Brain microvascular endothelial cell (primary cell): ENCODE measurements at regions not wholly inside any gene's neighbourhood (a gene's known extent, or its start where the extent isn't known, plus 50 kb on each side); places are given as distances from the start of the nearest gene placed in this dataset.

Experiments used
- DNase-seq: peaks from one replicate; pipeline ENCODE4 v3.0.0-alpha.2; 2020
- H3K27ac ChIP-seq: fragments of 250-450 bp; sonication (Bioruptor Pico); 2 replicates; pipeline ENCODE4 v1.5.1; 2020; ENCODE audit warnings: mild to moderate bottlenecking, moderate library complexity
- H3K27me3 ChIP-seq: fragments of 250-450 bp; sonication (Bioruptor Pico); replicated peaks from 2 replicates; pipeline ENCODE4 v1.5.1; 2020; ENCODE audit warnings: mild to moderate bottlenecking
- H3K36me3 ChIP-seq: fragments of 250-450 bp; sonication (Bioruptor Pico); replicated peaks from 2 replicates; pipeline ENCODE4 v1.5.1; 2020; ENCODE audit warnings: mild to moderate bottlenecking
- H3K4me3 ChIP-seq: 2 replicates; pipeline ENCODE4 v1.5.1; 2011; ENCODE audit warnings: low read depth, mild to moderate bottlenecking, control low read depth, low read length, moderate library complexity
- CTCF ChIP-seq: IDR thresholded peaks from 2 replicates; pipeline ENCODE4 v1.5.1; 2011; ENCODE audit warnings: low read depth, mild to moderate bottlenecking, moderate library complexity, low read length, control low read depth, inconsistent platforms; ENCODE audit errors: missing control alignments
- in situ Hi-C: cut with HindIII; loops from 2 replicates; pipeline ENCODE4 v1.10.0; 2017; ENCODE audit warnings: low sequenced_read_pairs, low pct_ligation_motif_present

- H3K27me3 ChIP-seq = no peaks in the 10 kb centered on the region
- no peak for TF ChIP-seq CTCF
- in situ Hi-C loops = no loop called here
- H3K36me3 ChIP-seq = no peaks in the 10 kb centered on the region
- no peak overlapping the region for H3K27ac ChIP-seq
- DNase-seq = no peak
- no peak overlapping the region for H3K4me3 ChIP-seq
Measured at GRCh38 chr11:31936312-31936711, 125.2 kb upstream of the PAX6 start.

GRCh38 chr11:31932879-31933278 is 121.8 kb upstream of the PAX6 start:
- no peak for TF ChIP-seq CTCF
- Histone ChIP-seq H3K36me3 (no peaks in the 10 kb centered on the region), H3K27ac (no peak overlapping the region), H3K4me3 (no peak overlapping the region), H3K27me3 (no peaks in the 10 kb centered on the region)
- in situ Hi-C loops = no loop called here
- DNase-seq = no peak

GRCh38 chr11:31927982-31928381 is 116.9 kb upstream of the PAX6 start:
- Histone ChIP-seq H3K4me3 (no peak overlapping the region), H3K36me3 (no peaks in the 10 kb centered on the region), H3K27ac (no peak overlapping the region), H3K27me3 (peaks cover 4% of the 10 kb centered on the region)
- TF ChIP-seq CTCF = no peak
- in situ Hi-C loops = no loop called here
- no peak for DNase-seq

- Histone ChIP-seq H3K27ac (no peak overlapping the region), H3K27me3 (peaks cover 4% of the 10 kb centered on the region), H3K4me3 (no peak overlapping the region), H3K36me3 (no peaks in the 10 kb centered on the region)
- in situ Hi-C loops = no loop called here
- no peak for TF ChIP-seq CTCF
- DNase-seq = no peak
Measured at GRCh38 chr11:31926816-31927528, 115.8 kb upstream of the PAX6 start.

- Histone ChIP-seq H3K4me3 (no peak overlapping the region), H3K36me3 (no peaks in the 10 kb centered on the region), H3K27me3 (peaks cover 4% of the 10 kb centered on the region), H3K27ac (no peak overlapping the region)
- in situ Hi-C loops = no loop called here
- TF ChIP-seq CTCF = no peak
- DNase-seq = no peak
Measured at GRCh38 chr11:31926106-31926505, 115.0 kb upstream of the PAX6 start.

GRCh38 chr11:31922450-31922849 is 111.3 kb upstream of the PAX6 start:
- TF ChIP-seq CTCF = no peak
- no peak overlapping the region for H3K27ac ChIP-seq
- peaks cover 4% of the 10 kb centered on the region for H3K27me3 ChIP-seq
- H3K36me3 ChIP-seq = no peaks in the 10 kb centered on the region
- in situ Hi-C loops = no loop called here
- no peak overlapping the region for H3K4me3 ChIP-seq
- no peak for DNase-seq
